Breast epithelium (tissue), 3 donors: ENCODE measurements at regions not wholly inside any gene's neighbourhood (a gene's known extent, or its start where the extent isn't known, plus 50 kb on each side); places are given as distances from the start of the nearest gene placed in this dataset.

Experiments
- POLR2A ChIP-seq: fragments of 450-650 bp; IDR thresholded peaks from one replicate; pipeline ENCODE4 v1.6.1; 2016; ENCODE audit warnings: antibody characterized with exemption, mild to moderate bottlenecking, moderate library complexity
- POLR2AphosphoS5 ChIP-seq, 3 donors: sonication (generic); formaldehyde crosslinking; IDR thresholded peaks; one replicate each; pipeline ENCODE4 v1.6.1; 2017; ENCODE audit warnings: antibody characterized with exemption in 3 of 3
- TF ChIP-seq, protein P1 (sequence below), 3 donors: fragments of 450-650 bp; IDR thresholded peaks; one replicate each; pipeline ENCODE4 v1.5.1; 2016 to 2017; ENCODE audit warnings: antibody characterized with exemption in 3 of 3, mild to moderate bottlenecking in 3 of 3, moderate library complexity in 3 of 3

- TF ChIP-seq POLR2AphosphoS5 (IDR thresholded peaks at IDR 0.05) (no peak), POLR2A (no peak)
- TF ChIP-seq, protein P1, sequence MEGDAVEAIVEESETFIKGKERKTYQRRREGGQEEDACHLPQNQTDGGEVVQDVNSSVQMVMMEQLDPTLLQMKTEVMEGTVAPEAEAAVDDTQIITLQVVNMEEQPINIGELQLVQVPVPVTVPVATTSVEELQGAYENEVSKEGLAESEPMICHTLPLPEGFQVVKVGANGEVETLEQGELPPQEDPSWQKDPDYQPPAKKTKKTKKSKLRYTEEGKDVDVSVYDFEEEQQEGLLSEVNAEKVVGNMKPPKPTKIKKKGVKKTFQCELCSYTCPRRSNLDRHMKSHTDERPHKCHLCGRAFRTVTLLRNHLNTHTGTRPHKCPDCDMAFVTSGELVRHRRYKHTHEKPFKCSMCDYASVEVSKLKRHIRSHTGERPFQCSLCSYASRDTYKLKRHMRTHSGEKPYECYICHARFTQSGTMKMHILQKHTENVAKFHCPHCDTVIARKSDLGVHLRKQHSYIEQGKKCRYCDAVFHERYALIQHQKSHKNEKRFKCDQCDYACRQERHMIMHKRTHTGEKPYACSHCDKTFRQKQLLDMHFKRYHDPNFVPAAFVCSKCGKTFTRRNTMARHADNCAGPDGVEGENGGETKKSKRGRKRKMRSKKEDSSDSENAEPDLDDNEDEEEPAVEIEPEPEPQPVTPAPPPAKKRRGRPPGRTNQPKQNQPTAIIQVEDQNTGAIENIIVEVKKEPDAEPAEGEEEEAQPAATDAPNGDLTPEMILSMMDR (IDR thresholded peaks at IDR 0.05), result no peak
These were observed 494.5 kb upstream of the GRAMD2B start for GRCh38 chr5:125928663-125929062.
